Endothelial cell of umbilical vein (primary cell): ENCODE measurements at regions not wholly inside any gene's neighbourhood (a gene's known extent, or its start where the extent isn't known, plus 50 kb on each side); places are given as distances from the start of the nearest gene placed in this dataset.

Experiments
- BruUV-seq: library from RNA; stranded (reverse); fragments of 400-500 nt; replicated peaks from 2 replicates; lab custom pipeline; 2021; lab: Mats Ljungman, UMichigan
- CTCF ChIA-PET: fragments of 300-600, 350-600 bp; sonication (Branson Sonifier 250); formaldehyde crosslinking; loops from one replicate; lab custom pipeline; 2021; ENCODE audit warnings: antibody characterized with exemption, inconsistent platforms; lab: Charles Lee
- POLR2A ChIA-PET: fragments of 300-600, 350-600 bp; sonication (Branson Sonifier 250); formaldehyde crosslinking; loops from one replicate; lab custom pipeline; 2021; ENCODE audit warnings: antibody characterized with exemption, inconsistent platforms; lab: Charles Lee
- DNase-seq: peaks from one replicate; pipeline ENCODE4 v3.0.0-alpha.2; 2011; ENCODE audit warnings: low read depth, low spot score
- FAIRE-seq: peaks from 2 replicates; lab custom pipeline; 2011; peaks lifted over from hg19 to GRCh38; lab: Jason Lieb, UNC
- H2AFZ ChIP-seq: 2 replicates; pipeline ENCODE4 v1.6.0; 2012; ENCODE audit warnings: low read depth, low read length, control low read depth, inconsistent platforms
- H3K27ac ChIP-seq: 2 replicates; pipeline ENCODE4 v1.5.1; 2011; ENCODE audit warnings: low read depth, mild to moderate bottlenecking, control low read depth, low read length, moderate library complexity; ENCODE audit not compliant: insufficient read depth
- H3K27me3 ChIP-seq, 2 experiments: 2 replicates each; pipeline versions ENCODE4 v1.6.0 to v1.6.1; 2011; ENCODE audit warnings: low read length in 2 of 2, mixed read lengths in 1 of 2; ENCODE audit not compliant: control insufficient read depth in 2 of 2, insufficient read depth in 2 of 2
- H3K36me3 ChIP-seq, 2 experiments: 2 replicates in 1 of 2; 3 replicates in 1 of 2; pipeline ENCODE4 v1.5.1; 2011; ENCODE audit warnings: low read length in 2 of 2, mild to moderate bottlenecking in 1 of 2, moderate library complexity in 1 of 2; ENCODE audit not compliant: control insufficient read depth in 2 of 2, insufficient read depth in 2 of 2; ENCODE audit errors: extremely low read depth in 1 of 2
- H3K4me1 ChIP-seq: 3 replicates; pipeline ENCODE4 v1.5.1; 2011; ENCODE audit warnings: mild to moderate bottlenecking, low read length; ENCODE audit not compliant: control insufficient read depth, insufficient read depth; ENCODE audit errors: extremely low read depth
- H3K4me2 ChIP-seq: 2 replicates; pipeline ENCODE4 v1.6.1; 2011; ENCODE audit warnings: low read length, control low read depth, mixed read lengths; ENCODE audit not compliant: insufficient read depth
- H3K4me3 ChIP-seq, 3 experiments: fragments of 200-600 bp in 1 of 3; sonication (generic), shearing (Covaris generic) in 1 of 3; replicated peaks in 1 of 3; 2 replicates each; pipeline ENCODE4 v1.5.1; 2011 to 2016; ENCODE audit warnings: control low read depth in 3 of 3, low read length in 3 of 3, mild to moderate bottlenecking in 2 of 3, inconsistent platforms in 1 of 3, low read depth in 1 of 3, moderate library complexity in 1 of 3; ENCODE audit not compliant: insufficient read depth in 1 of 3
- H3K79me2 ChIP-seq: 2 replicates; pipeline ENCODE4 v1.6.0; 2012; ENCODE audit warnings: low read length, inconsistent platforms; ENCODE audit not compliant: control insufficient read depth, insufficient read depth
- H3K9ac ChIP-seq: replicated peaks from 2 replicates; pipeline ENCODE3; 2011; ENCODE audit warnings: low read length, control low read depth; ENCODE audit not compliant: insufficient read depth; ENCODE audit errors: extremely low read depth
- H3K9me1 ChIP-seq: replicated peaks from 3 replicates; pipeline ENCODE4 v1.6.0; 2011; ENCODE audit warnings: mild to moderate bottlenecking, low read length; ENCODE audit not compliant: control insufficient read depth, insufficient read depth; ENCODE audit errors: extremely low read depth
- H3K9me3 ChIP-seq: replicated peaks from 2 replicates; pipeline ENCODE4 v1.5.1; 2012; ENCODE audit warnings: low read length, inconsistent platforms; ENCODE audit not compliant: control insufficient read depth, insufficient read depth
- H4K20me1 ChIP-seq: replicated peaks from 2 replicates; pipeline ENCODE3; 2011; ENCODE audit warnings: mild to moderate bottlenecking, low read length; ENCODE audit not compliant: control insufficient read depth, insufficient read depth; ENCODE audit errors: extremely low read depth
- CTCF ChIP-seq, 2 donors: IDR thresholded peaks; 1 replicate in 1 of 2; 2 replicates in 1 of 2; pipeline ENCODE4 v1.5.1; 2011; ENCODE audit warnings: low read length in 2 of 2, mild to moderate bottlenecking in 2 of 2, moderate library complexity in 2 of 2, control low read depth in 1 of 2, inconsistent platforms in 1 of 2, low read depth in 1 of 2; ENCODE audit not compliant: insufficient read depth in 1 of 2; ENCODE audit errors: extremely low read depth in 1 of 2
- EZH2 ChIP-seq: IDR thresholded peaks from 2 replicates; pipeline ENCODE4 v1.6.1; 2012; ENCODE audit warnings: borderline replicate concordance, low read depth, mild to moderate bottlenecking, moderate library complexity, low read length, inconsistent platforms; ENCODE audit not compliant: severe bottlenecking
- FOS ChIP-seq: IDR thresholded peaks from 2 replicates; pipeline ENCODE4 v1.6.1; 2011; ENCODE audit warnings: mild to moderate bottlenecking, low read length, moderate library complexity, borderline replicate concordance; ENCODE audit not compliant: insufficient read depth
- GATA2 ChIP-seq: IDR thresholded peaks from 2 replicates; pipeline ENCODE4 v1.7.0; 2011; ENCODE audit warnings: low read depth, mild to moderate bottlenecking, moderate library complexity, mixed read lengths, low read length; ENCODE audit not compliant: insufficient read length, insufficient read depth
- JUN ChIP-seq: IDR thresholded peaks from 2 replicates; pipeline ENCODE4 v1.6.1; 2011; ENCODE audit warnings: borderline replicate concordance, low read depth; ENCODE audit not compliant: insufficient read length, insufficient read depth
- MAX ChIP-seq: IDR thresholded peaks from 2 replicates; pipeline ENCODE4 v1.6.1; 2011; ENCODE audit not compliant: insufficient read depth, insufficient read length
- MYC ChIP-seq: IDR thresholded peaks from one replicate; pipeline ENCODE4 v1.6.1; 2011; ENCODE audit warnings: mild to moderate bottlenecking, low read depth, low read length
- POLR2A ChIP-seq: IDR thresholded peaks from 2 replicates; pipeline ENCODE4 v1.6.1; 2012; ENCODE audit warnings: low read depth, mild to moderate bottlenecking, control low read depth, low read length
- POLR2AphosphoS5 ChIP-seq: IDR thresholded peaks from 2 replicates; pipeline ENCODE4 v1.6.1; 2012; ENCODE audit warnings: low read depth, mild to moderate bottlenecking, control low read depth, low read length, moderate library complexity; ENCODE audit not compliant: insufficient read depth
- dilution Hi-C: fragments of 300-500 bp; cut with MboI; formaldehyde crosslinking; loops from one replicate; pipeline ENCODE4 v1.15.0; 2019; ENCODE audit warnings: low sequenced_read_pairs; ENCODE audit not compliant: extremely low pct_ligation_motif_present
- intact Hi-C: fragments of 100-400 bp; cut with micrococcal nuclease; formaldehyde crosslinking; loops from one replicate; pipeline ENCODE4 v1.10.0; 2022

- ChIA-PET CTCF (no interaction called here), POLR2A (no interaction called here)
- FAIRE-seq (no peak), DNase-seq (no peak)
- Histone ChIP-seq H3K4me3 (no peak overlapping the region), H3K4me1 (no peaks in the 10 kb centered on the region), H3K79me2 (no peaks in the 10 kb centered on the region), H3K36me3 (no peaks in the 10 kb centered on the region), H4K20me1 (no peaks in the 10 kb centered on the region), H2AFZ (no peak overlapping the region), H3K9me3 (no peaks in the 10 kb centered on the region), H3K27me3 (no peaks in the 10 kb centered on the region), H3K9ac (no peak overlapping the region), H3K9me1 (no peaks in the 10 kb centered on the region), H3K27ac (no peak overlapping the region), H3K4me2 (no peak overlapping the region)
- no TSS peak for BruUV-seq
- dilution Hi-C loops = no loop called here
- no peak for TF ChIP-seq FOS
- no peak for TF ChIP-seq POLR2A
- TF ChIP-seq MAX = no peak
- no peak for TF ChIP-seq JUN
- TF ChIP-seq POLR2AphosphoS5 = no peak
- TF ChIP-seq MYC = no peak
- TF ChIP-seq GATA2 = no peak
- no peak for TF ChIP-seq CTCF (IDR thresholded peaks at IDR 0.05; ENCODE audit: extremely low read depth in 1 of 2, insufficient read depth in 1 of 2, low read depth in 1 of 2, low read length in 2 of 2)
- no peak for TF ChIP-seq EZH2
- intact Hi-C loops = no loop called here
Observed at GRCh38 chr2:236813766-236814165, 244.1 kb downstream of the ACKR3 start.
